Stomach (tissue), 8 donors: ENCODE measurements at regions not wholly inside any gene's neighbourhood (a gene's known extent, or its start where the extent isn't known, plus 50 kb on each side); places are given as distances from the start of the nearest gene placed in this dataset.
"Not testable (repeated sequence)": the region's sequence is repeated elsewhere in the genome, so short reads cannot be mapped to it uniquely, and the experiment has no call there.

ENCODE experiments used
- DNase-seq, 2 donors: peaks; one replicate each; pipeline versions ENCODE4 v3.0.0 to v3.0.0-alpha.2; 2013 to 2019
- H3K27ac ChIP-seq, 5 donors: fragments of 200-600 bp in 4 of 5; sonication (generic) in 4 of 5; one replicate each; pipeline ENCODE4 v1.5.1; 2013 to 2019; ENCODE audit warnings: mild to moderate bottlenecking in 1 of 5, moderate library complexity in 1 of 5
- H3K27me3 ChIP-seq, 3 donors: fragments of 200-600 bp; sonication (generic); one replicate each; pipeline ENCODE4 v1.5.1; 2017 to 2019; ENCODE audit warnings: mixed run types in 1 of 3
- H3K36me3 ChIP-seq, 4 donors: fragments of 200-600 bp; sonication (generic); 1 replicate in 3 of 4; 2 replicates in 1 of 4; pipeline ENCODE4 v1.5.1; 2016 to 2019
- H3K4me1 ChIP-seq, 4 donors: fragments of 200-600 bp; sonication (generic); one replicate each; pipeline ENCODE4 v1.5.1; 2016 to 2019
- H3K4me3 ChIP-seq, 4 donors: fragments of 200-600 bp; sonication (generic) in 3 of 4; one replicate each; pipeline ENCODE4 v1.5.1; 2016 to 2019; ENCODE audit warnings: mild to moderate bottlenecking in 1 of 4
- H3K9me3 ChIP-seq, 4 donors: fragments of 200-600 bp; sonication (generic); one replicate each; pipeline ENCODE4 v1.5.1; 2016 to 2019
- CTCF ChIP-seq, 7 experiments: fragments of 450-650 bp in 4 of 7; fragments of 200-600 bp in 3 of 7; sonication (generic) in 3 of 7; IDR thresholded peaks; one replicate each; pipeline ENCODE4 v1.5.1; 2016 to 2019; ENCODE audit warnings: antibody characterized with exemption in 7 of 7, control low read depth in 2 of 7, mild to moderate bottlenecking in 1 of 7
- EP300 ChIP-seq: sonication (generic); formaldehyde crosslinking; IDR thresholded peaks from one replicate; pipeline ENCODE4 v1.6.1; 2017; ENCODE audit warnings: antibody characterized with exemption
- POLR2A ChIP-seq, 4 donors: fragments of 450-650 bp; IDR thresholded peaks; one replicate each; pipeline ENCODE4 v1.6.1; 2016; ENCODE audit warnings: antibody characterized with exemption in 4 of 4, control low read depth in 2 of 4, mild to moderate bottlenecking in 1 of 4, moderate library complexity in 1 of 4
- POLR2AphosphoS5 ChIP-seq, 3 donors: sonication (generic); formaldehyde crosslinking; IDR thresholded peaks; one replicate each; pipeline ENCODE4 v1.6.1; 2016; ENCODE audit warnings: antibody characterized with exemption in 3 of 3
- WGBS, 5 donors: extraction: QIAGEN DNeasy Blood & Tissue Kit in 3 of 5; methylation state at CpG; one replicate each; pipeline versions ENCODE4 v1.1.5 to v1.1.7; 2013 to 2018; 5-methylcytosine and 5-hydroxymethylcytosine counted together
- intact Hi-C: fragments of 100-400 bp; cut with DNase I; formaldehyde crosslinking; loops from one replicate; pipeline ENCODE4 v1.15.1; 2023; ENCODE audit warnings: low total_unique reads
- donor health status: healthy with polysubstance abuse.
- donor health status: Bipolar disorder and iron deficiency.
- donor health status: healthy.

GRCh38 chr7:115276791-115277190 is 354.9 kb downstream of the MDFIC start:
- 79 to 86% (median 81%) methylated on average over 1 of the region's 1 CpG for WGBS, 5 donors
- TF ChIP-seq EP300: no peak
- TF ChIP-seq POLR2AphosphoS5 (IDR thresholded peaks at IDR 0.05): no peak
- no peak for TF ChIP-seq POLR2A (IDR thresholded peaks at IDR 0.05)
- TF ChIP-seq CTCF (IDR thresholded peaks at IDR 0.05): no peak
- no peak overlapping the region for H3K4me3 ChIP-seq

GRCh38 chr7:115273855-115274254 is 352.0 kb downstream of the MDFIC start:
- H3K36me3 ChIP-seq, DNase-seq, H3K4me3 ChIP-seq, intact Hi-C loops, H3K4me1 ChIP-seq, H3K27ac ChIP-seq, H3K9me3 ChIP-seq, H3K27me3 ChIP-seq: not testable (repeated sequence)
- WGBS, 5 donors: 61 to 80% (median 78%) methylated on average over 8 of the region's 8 CpGs

More at GRCh38 chr7:115276791-115277190, 354.9 kb downstream of the MDFIC start:
- DNase-seq: no peak
- intact Hi-C loops: no loop called here
- peaks cover 0 to 6% (median 2%) of the 10 kb centered on the region in 4 donors for H3K9me3 ChIP-seq
- H3K27me3 ChIP-seq: no peaks in the 10 kb centered on the region
- H3K36me3 ChIP-seq: no peaks in the 10 kb centered on the region
- H3K4me1 ChIP-seq: no peaks in the 10 kb centered on the region
- H3K27ac ChIP-seq: no peak overlapping the region

- Histone ChIP-seq H3K4me3 (no peak overlapping the region), H3K27ac (no peak overlapping the region), H3K36me3 (no peaks in the 10 kb centered on the region), H3K4me1 (no peaks in the 10 kb centered on the region), H3K9me3 (peaks cover 0 to 6% (median 2%) of the 10 kb centered on the region in 4 donors), H3K27me3 (no peaks in the 10 kb centered on the region)
- 52 to 65% (median 61%) methylated on average over 1 of the region's 1 CpG for whole genome bisulfite sequencing, 5 donors
- intact Hi-C loops: no loop called here
- no peak for TF ChIP-seq CTCF (IDR thresholded peaks at IDR 0.05)
- TF ChIP-seq EP300: no peak
- TF ChIP-seq POLR2AphosphoS5 (IDR thresholded peaks at IDR 0.05): no peak
- TF ChIP-seq POLR2A (IDR thresholded peaks at IDR 0.05): no peak
- DNase-seq: no peak
Measured at GRCh38 chr7:115273139-115273772, 351.4 kb downstream of the MDFIC start.

- no peaks in the 10 kb centered on the region for H3K27me3 ChIP-seq
- H3K9me3 ChIP-seq: peaks cover 0 to 4% (median under 1%) of the 10 kb centered on the region in 4 donors
- H3K4me3 ChIP-seq: no peak overlapping the region
- 64 to 79% (median 72%) methylated on average over 4 of the region's 4 CpGs for WGBS, 5 donors
- H3K27ac ChIP-seq: no peak overlapping the region
- no peaks in the 10 kb centered on the region for H3K4me1 ChIP-seq
- TF ChIP-seq CTCF (IDR thresholded peaks at IDR 0.05) (no peak), EP300 (no peak), POLR2AphosphoS5 (IDR thresholded peaks at IDR 0.05) (no peak), POLR2A (IDR thresholded peaks at IDR 0.05) (no peak)
- intact Hi-C loops: no loop called here
- H3K36me3 ChIP-seq: no peaks in the 10 kb centered on the region
- no peak for DNase-seq
Measured at GRCh38 chr7:115271332-115272235, 349.7 kb downstream of the MDFIC start.
